HG03558 (cell line): ENCODE measurements at regions not wholly inside any gene's neighbourhood (a gene's known extent, or its start where the extent isn't known, plus 50 kb on each side); places are given as distances from the start of the nearest gene placed in this dataset.

Source experiments
- ATAC-seq: cut with Tn5 transposase; IDR thresholded peaks from one replicate; pipeline ENCODE4 v1.9.1; 2021; ENCODE audit warnings: moderate number of reproducible peaks; ENCODE audit not compliant: unreplicated experiment; ENCODE audit errors: extremely low read depth

DNA sequence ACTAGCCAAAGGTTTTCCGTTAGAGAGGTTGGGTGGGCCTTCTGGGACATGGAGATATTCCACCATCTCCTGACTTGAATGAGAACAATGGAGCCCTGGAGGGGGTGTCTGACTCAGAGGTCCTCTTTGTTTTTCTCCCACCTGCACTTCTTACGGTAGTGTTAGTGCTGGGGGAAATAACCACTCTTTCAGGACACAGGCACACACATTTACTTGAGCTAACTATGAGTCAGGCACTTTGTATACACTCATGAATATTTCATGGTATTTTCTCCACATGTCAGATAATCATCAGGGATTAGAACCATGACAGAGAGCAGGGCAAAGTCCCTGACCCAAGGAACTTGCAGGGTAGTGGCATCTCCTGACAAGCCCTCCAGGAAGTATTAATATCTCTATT, 439.1 kb downstream of the TSN start:
- ATAC-seq, result no peak

DNA sequence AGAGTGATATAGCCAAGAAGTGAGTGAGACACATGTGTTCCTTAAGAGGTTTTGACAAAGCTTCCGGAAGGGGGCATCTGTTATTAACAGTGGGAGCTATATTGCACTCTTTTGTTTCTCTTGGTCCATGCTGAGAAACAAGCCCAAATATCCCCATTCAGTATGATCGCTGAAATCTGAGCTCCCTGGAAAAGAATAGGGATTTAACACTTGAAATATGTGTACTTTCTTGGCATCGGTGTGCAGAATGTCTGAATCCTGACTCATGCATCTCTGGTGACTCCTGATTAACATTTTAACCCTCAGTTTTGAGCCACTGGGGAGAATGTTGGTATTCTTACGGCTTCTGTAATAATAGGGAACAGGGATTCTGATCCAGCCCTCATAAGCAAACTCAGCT, 448.1 kb downstream of the TSN start:
- ATAC-seq, result no peak

DNA sequence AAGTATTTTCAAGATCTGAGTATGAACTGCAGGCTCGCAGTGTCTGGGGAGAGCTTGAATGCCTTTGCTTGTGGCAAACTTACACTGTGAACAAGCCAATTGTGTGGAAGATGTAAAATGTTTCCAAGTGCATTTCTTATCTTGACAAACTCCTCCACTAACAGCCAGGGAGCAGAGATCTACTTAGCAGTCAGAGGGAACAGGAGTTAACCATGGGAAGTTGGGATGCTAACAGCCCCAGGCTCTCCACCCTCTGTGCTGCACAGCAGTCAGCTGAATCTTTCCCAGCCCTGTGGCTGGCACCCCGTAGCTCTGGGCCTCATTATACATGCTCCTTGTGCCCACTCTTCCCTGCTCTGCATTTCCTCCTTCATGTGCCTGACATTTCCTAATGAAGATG, 450.2 kb downstream of the TSN start:
- no peak for ATAC-seq

DNA sequence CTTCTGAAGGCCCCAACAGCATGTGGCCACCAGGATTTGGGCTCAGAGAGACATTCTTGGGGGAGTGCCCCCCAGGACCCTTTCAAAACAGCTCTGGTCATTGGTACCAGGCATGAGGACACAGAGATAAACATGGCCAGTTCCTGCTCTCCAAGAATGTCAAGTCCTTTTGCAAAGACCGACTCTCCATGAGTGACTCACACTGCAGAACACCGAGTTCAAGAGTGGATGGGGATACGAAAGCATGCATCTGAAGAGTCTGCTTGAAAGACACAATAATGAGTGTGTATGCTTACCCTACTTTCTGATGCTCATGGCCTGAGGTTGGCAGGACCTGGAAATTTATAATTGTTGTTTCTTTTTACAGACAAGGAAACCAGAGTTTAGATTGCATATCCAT, 450.6 kb downstream of the TSN start:
- no peak for ATAC-seq

DNA sequence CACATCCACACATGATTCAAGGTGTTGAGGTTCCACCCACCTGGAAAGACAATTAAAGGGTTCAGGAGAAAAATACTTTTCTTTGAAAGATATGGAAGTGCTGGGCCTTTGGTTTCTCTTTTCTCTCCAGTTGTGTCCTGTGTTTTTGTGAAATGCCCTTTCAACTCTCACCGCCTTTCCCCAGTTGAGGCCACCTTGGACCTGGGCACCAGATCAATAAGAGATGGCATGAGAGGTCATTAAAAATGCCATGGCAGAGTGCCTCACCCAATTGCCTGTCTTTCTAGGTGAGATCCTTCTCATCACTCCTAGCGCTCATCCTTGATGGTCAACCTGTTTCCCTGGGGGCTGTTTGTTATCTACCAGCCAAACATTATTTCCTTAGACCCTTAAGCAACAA, 453.9 kb downstream of the TSN start:
- ATAC-seq, result no peak

DNA sequence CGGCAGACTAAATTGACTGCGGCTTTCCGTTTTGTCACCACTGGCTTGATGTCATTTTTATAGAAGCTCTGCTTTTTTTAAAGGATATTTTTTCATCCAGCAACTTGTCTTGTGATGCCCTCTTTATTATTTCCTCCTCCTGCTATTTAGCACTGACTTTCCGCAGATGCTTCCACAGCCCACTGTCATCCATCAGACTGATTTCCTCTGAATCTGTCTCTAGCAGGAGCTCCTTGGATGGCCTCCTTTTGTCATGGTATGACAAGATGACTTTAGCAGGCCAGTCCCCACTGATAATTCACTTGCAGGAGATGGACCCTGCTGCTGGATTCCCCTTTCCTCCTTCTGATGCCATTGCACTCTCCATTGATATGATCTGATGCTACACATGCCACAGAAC, 454.6 kb downstream of the TSN start:
- no peak for ATAC-seq

DNA sequence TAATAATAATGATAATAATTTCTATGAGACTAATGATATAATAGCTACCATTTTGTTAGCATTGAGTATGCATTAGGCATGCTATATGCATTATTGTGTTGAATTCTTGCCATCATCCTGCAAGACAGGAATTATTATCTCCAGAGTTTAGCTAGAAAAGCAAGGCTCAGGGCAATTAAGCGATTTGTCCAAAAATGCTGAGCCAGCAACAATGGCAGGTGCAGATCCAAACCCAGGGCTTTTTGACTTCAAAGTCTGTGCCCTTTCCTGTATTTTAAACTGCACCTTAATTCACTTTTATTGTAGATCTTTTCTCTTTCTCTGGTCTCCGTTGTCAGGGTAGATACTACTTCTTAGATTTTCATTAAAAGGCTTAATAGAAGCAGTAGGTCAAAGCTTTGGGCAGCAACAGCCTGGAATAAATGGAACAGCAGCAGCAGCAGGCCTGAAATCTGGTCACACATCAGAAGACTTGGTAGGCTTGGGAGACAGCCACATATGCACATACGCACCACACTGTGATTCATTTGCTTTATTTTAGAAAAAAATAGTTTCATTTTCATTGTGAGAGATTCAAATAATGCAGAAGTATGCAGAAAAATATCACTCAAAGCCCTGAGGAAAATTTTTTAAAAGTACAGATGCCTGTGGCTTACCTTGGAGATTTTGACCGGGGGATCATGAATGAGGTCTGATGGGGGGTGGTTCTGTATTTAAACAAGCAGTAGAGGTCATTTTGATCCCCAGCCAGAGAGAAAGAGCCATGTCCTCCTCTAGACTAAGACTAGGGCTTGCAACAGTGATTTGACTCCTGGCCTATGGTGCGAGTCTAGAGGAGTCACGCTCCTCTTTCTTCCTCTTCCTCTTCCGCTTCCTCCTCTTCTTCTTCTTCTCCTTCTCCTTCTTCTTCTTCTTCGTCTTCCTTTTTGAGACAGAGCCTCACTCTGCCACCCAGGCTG, 455.7 kb downstream of the TSN start:
- no peak for ATAC-seq

DNA sequence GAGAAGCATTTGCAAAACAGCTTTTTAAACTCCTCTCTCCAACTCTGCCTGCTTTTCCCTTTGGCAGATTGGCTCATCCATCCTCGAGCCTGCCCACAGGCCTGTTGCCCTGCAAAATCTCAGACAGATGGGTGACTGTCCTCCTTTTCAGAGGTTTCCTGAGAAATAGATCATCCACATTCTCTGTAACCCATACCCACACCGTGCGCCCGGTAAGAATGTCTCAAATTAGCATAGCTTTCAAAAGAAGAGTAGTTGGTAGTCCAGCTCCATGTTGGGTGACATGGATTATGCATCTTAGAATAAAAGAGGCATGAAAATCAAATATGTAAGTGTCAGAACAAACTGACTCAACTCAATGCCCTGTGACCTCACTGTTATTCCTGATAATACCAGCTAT, 457.9 kb downstream of the TSN start:
- ATAC-seq, result no peak

DNA sequence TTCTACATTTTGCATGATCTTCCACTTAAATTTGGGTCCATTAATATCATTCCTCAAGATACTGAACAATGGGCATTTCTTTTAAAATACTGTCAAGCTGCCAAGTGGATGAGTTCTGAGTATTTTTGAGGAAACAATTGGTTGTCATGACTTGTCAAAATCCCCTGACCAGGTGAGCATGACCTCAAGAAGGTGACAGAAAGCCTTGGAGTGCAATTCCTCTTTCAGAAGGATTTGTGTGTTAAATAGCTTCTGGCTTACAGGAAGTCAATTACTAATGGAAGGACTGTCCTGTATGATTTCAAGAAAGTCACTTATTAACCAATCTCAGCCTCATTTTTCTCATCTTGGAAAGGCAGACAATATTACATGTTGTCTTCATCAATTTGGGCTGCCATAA, 460.6 kb downstream of the TSN start:
- ATAC-seq, result no peak

DNA sequence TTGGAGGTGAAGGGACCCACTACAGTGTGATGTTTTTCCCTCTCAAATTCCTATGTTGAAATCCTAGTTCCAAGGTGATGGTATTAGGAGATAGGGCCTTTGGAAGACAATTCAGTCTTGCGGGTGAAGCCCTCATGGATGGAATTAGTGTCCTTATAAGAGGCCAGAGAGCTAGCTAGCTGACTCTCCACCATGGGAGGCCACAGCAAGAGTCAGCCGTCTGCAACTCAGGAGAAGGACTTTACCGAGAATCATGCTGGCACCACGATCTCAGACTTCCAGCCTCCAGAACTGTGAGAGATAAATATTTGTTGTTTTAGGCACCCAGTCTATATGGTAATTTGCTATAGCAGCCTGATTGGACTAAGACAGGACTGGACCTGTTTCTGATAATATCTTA, 461.4 kb downstream of the TSN start:
- no peak for ATAC-seq

DNA sequence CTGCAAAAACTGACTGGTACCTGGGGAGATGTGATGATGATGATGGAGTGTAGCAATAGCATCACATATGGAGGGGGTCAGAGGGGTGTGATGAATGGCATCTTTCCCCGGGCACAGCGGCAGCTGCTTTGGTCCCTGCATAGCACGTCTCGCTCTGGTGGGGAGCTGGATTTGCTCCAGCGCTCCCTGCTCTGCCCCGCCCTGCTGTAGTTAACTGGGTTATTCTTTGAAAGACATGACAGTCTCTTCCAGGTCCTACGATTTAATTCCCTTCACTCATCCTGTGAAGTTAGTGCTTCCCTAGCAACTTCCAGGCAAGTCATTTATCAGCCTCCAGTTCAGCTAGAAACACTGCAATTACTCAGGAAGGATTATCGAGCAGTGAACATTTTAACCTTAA, 463.1 kb downstream of the TSN start:
- ATAC-seq, result no peak

DNA sequence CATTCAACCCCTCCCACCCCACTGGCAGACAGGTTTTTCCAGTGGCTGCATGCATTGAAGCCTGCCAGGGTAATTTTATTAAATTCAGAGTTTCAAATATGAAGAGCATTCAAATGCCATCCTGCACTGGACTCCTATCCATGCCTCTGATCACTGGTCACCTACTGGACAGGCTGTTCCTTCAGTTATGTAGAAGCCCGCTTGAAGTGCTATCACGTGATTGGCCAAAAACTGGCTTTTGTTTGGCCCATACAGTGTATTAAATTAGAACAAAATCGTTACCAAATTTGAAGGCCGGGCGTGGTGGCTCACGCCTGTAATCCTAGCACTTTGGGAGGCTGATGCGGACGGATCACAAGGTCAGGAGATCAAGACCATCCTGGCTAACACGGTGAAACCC, 464.1 kb downstream of the TSN start:
- ATAC-seq, result no peak

DNA sequence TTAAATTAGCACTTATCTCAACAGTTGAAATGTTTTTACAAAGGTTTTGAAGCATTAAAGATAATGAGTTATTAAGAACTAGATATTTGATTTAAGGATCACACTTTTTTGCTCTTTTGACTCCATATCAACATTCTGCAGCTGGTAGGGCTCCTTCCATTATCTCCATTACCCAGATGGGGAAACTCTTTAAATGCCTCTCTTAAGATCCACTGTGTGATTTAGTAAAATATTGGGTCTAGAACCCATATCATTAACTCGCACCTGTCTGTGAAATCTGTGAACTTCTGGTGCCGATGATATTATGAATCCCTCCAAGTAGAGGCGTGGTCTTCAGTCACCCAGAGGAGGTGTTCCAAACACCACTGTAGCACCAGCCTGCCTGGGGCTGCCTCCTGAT, 466.2 kb downstream of the TSN start:
- ATAC-seq, result no peak

DNA sequence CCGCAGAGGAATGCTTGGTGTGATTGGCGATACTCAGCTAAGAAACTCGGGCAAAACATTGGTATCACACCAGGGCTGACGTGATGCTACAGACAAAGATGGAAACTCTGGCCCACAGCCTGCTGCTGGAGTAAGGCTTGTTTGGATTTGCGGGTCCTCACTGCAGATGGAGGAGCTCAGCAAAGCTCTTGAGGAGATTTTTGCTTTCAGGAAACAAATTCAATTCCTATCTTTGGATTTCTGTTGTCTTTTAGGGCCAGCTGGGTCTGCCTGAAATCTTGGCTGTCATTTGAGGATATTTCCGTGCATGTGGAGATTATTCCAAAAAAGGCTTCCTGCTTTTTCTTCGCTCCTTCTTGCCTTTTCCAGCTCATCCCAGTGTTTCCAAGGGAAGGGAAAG, 475.8 kb downstream of the TSN start:
- no peak for ATAC-seq

DNA sequence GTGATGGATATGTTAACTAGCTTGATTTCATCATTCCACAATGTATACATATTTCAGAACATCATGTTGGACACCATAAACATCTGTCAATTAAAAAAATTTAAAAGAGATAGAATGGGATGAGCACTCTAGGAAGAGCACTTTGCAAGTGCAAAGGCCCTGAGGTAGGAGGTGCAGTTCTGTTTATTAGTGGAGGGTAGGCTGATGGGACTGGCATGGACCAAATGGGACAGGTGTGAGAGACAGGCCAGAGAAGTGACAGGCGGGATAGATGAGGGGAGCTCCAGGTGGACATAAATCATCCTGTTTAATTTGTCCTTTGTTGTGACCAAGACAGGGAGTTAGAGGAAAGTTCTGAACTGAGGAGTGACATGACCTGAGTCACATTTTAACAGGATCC, 477.9 kb downstream of the TSN start:
- no peak for ATAC-seq

DNA sequence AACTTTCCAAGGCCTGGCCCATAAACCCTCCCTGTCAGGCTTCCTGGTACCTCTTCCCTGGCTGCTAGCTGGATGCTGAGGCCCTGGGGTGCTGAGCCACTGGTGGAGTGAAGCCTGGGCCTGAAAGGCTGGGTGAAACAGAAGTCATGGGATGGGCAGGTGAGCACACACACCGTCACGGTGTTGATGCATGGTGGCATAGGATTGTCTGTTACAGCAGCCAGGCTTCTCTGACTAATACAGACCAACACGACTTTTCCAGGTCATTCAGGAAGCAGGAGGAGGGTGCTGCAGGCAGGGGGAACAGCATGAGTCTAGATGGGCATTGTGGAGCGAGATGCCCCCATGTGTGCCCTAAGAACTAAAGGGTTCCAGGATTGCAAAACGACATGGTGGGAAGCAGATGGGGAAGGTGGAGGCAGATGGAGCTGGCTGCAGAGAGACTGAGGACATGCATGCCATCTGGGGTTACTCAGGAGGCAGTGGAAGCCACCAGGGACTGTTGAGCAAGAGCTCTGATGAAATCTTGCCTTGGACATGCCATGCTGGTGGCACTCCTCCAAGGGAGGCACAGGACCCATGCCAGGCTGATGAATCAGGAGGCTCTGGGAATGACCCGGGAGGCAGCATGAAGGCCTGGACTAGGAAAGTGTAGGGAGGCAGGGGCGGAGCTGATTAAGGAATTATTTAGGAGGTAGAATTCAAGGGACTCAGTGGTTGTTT, 480.9 kb downstream of the TSN start:
- ATAC-seq, result no peak

DNA sequence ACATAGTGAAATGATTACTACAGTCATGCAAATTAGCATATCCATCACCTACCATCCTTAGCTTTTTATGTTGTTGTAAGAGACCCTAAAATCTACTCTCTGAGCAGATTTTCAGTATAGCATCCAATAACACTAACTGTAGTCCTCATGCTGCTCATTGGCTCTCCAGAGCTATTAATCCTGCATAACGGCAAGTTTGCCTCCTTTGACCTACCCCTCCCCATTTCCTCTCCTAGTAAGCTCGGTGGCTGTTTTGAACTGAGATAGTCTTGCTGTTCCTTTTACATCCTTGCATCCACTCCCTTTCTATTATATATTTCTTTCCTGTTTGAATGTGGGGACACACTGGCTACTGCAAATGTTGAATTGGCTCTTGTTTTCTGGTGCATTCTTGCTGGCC, 481.5 kb downstream of the TSN start:
- no peak for ATAC-seq

DNA sequence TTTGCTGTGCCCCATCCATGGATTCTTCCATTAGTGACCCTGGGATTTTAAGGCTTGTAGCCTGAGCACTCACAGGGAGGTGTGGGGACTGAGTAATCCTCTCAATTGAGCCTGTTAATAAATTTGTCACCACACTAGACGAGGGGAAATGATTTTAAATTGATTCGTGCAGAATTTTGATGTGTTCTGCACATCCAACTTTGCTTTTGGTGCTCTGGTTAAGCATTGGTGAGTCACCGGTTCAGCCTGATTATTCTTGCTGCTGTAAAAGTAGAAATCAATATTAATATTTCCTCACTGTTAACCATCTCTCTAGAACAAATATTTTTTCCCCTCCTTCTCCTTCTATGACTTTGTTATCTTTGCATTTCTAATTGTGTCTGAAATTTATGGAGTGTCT, 482.0 kb downstream of the TSN start:
- ATAC-seq, result no peak

DNA sequence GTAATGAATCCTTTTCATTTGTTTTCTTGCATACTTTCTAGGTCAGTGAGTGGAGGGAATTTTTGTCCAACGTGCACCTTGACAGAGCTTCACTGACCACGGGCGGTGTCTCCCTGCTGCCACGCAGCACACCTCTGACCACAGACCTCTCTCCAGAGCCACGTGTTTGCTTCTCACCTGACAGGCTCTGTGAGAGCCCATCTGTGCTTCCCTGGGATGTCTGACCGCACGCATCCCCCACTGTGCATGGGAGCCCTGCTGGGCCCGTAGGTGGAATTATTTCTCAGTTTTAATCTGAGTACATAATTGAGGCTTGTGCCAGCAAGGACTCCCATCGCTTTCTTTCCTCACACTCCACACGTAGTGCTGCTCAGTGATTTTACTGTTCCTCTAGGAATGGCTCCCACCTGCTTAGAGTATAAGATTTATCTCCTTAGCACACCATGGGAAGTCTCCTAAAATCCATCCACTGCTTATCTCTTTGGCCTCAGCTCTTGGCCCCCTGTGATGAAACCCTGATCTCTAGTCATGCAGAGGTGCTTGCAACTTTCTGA, 482.6 kb downstream of the TSN start:
- ATAC-seq, result no peak

DNA sequence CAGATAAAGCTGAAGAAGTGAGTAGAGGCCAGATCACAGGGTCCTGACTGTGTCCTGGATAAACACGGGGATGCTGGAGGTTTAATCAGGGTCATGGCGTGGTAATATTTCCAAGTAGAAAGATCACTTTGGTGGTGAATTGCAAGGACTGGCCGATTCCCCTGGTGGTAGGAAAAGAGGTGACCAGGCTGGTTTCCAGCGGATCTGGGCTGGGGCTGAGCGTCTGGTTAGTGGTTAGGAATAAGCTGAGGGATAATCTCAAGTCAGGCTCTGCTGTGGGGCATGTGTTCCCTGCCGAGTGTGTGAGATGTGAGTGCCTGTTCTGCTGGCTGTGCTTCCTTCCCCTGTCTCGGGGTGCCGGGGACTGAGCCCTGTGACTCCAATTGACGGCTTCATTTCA, 484.0 kb downstream of the TSN start:
- no peak for ATAC-seq

DNA sequence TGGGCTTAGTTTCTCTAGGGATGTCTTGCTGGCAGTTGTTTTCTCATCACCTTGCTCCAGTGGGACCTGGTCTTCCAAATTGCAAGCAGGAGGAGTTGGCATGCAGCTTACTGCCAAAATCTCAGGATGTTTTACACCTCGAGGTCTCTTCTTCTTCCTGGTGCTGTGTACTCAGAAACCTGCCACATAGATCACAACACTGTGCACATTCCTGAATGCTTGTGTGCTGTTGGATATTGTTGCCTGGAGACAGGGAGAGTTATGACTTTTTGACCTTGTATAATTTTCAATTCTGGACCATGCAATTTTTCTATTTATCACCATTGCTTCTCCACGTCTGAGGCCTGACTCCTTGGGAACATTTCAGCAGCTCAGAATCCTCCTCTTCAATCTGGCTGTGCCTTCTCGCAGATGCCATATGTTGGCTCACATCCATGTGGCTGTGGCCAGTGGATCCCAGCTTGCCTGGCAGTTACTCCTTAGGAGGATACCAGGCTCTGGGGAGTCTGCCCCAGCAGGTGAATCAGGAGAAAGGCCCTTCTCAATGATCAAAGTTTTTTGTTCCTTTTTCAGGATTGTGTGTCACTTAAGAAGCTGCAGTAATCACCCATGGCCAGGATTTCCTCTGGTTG, 489.3 kb downstream of the TSN start:
- ATAC-seq, result no peak
